ENCODE measurements at regions not wholly inside any gene's neighbourhood (a gene's known extent, or its start where the extent isn't known, plus 50 kb on each side); places are given as distances from the start of the nearest gene placed in this dataset.

DNA sequence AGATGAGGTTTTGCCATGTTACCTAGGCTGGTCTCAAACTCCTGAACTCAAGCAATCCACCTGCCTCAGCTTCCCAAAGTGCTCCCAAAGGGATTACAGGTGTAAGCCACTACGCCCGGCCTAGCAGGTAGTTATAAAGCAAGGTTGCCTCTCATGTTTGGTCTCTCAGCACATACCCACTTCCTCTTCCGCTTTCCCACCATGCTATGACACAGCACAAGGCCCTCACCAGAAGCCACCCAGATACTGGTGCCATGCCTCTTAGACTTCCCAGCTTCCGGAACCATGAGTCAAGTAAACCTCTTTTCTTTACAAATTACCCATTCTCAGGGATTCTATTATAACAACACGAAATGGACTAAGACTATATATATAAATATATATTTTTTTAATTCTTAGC lies 143.6 kb downstream of the COPRS start:
- no peak for DNase-seq (ENCODE audit: low read depth in 2 of 2)

DNA sequence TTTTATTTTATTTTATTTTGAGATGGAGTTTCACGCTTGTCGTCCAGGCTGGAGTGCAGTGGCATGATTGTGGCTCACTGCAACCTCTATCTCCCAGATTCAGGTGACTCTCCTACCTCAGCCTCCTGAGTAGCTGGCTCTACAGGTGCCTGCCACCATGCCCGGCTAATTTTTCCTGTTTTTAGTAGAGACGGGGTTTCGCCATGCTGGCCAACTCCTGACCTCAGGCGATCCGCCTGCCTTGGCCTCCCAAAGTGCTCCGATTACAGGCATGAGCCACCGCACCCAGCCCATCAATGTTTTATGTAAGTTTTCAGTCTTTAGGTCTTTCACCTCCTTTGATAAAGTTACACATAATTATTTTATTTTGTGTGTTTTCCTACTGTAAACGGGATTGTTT lies 154.6 kb downstream of the COPRS start:
- DNase-seq (ENCODE audit: low read depth in 2 of 2), result no peak

DNA sequence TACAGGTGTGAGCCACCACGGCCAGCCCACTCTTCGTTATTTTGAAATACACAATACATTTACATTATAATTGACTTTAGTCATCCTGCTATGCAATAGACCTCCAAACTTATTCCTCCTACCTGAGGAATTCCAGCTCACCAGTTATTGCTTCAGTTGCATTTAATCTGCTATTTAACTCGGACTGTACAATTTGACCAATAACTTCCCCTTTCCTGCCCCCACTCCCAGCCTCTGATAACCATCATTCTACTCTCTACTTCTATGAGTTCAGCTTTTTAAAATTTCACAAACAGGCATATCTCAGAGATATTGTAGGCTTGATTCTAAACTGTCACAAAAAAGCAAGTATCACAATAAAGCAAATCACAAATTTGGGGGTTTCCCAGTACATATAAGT lies 157.0 kb downstream of the COPRS start:
- no peak for DNase-seq (ENCODE audit: low read depth in 2 of 2)

DNA sequence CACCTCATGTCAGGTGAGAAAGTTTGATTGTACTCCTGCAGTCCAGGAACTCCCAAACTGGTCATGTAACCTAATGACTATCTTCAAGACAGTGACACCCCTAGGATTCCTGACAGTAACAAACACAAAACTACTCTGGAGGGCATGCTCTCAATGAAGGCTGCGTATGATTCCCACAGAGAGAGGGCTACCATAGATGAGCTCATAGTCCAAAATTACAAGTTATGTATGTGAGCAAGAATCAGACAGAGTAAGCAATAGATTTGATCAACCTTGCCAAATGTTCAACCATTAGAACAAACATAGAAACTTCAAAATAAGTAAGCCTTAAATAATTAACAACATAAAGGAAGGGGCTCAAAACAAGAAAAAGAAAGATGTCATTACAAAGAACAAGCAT lies 158.1 kb downstream of the COPRS start:
- no peak for DNase-seq (ENCODE audit: low read depth in 2 of 2)

DNA sequence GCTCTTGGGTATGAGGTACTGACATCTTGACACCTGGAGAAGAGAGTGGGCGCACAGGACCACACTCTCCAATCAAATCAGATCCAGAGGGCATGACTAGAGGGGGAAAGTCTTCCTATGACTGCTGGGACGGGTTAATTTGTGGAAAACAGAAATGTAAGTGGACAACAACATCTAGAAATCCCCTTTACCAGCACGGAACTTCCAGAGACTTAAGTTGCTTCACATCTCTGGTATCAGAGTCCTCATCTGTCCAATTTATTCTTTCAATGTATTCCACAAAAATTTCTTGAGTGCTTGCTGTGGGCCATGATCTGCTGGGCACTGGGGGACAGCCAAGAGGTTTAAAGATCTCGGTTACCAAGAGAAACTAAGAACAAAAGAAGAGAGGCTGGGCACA lies 159.2 kb downstream of the COPRS start:
- DNase-seq (ENCODE audit: low read depth in 2 of 2), result no peak

DNA sequence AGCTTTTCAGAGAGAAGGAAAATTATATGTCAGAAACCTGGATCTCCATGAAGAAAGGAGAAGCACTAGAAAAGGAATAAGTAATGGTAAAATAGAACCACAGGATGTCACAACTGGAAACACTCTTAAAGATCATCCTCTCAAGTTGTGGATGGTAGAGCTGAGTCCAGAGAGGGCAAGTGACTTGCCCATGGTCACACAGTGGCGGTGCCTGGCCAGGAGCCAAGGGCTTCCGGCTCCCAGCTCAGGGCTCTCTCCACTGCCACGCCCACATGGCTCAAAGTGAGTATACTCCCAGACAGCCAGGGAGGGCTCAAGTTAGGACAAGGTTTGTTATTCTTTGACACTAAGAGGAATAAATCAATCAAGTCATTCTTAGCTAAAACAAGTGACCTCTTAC lies 159.8 kb downstream of the COPRS start:
- no peak for DNase-seq (ENCODE audit: low read depth in 2 of 2)

DNA sequence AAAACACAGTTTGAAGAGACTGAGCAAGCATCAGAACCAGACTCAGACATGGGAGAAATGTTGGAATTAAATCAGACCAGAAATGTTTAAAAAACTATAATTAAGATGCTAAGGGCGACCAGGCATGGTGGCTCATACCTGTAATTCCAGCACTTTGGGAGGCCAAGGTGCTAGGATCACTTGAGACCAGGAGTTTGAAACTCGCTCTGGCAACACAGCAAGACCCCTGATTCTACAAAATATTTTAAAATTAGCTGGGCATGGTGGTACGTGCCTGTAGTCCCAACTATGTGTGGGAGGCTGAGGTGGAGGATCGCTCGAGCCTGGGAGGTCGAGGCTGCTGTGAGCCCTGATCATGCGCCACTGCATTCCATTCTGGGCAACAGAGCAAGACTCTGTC lies 160.3 kb downstream of the COPRS start:
- no peak for DNase-seq (ENCODE audit: low read depth in 2 of 2)

DNA sequence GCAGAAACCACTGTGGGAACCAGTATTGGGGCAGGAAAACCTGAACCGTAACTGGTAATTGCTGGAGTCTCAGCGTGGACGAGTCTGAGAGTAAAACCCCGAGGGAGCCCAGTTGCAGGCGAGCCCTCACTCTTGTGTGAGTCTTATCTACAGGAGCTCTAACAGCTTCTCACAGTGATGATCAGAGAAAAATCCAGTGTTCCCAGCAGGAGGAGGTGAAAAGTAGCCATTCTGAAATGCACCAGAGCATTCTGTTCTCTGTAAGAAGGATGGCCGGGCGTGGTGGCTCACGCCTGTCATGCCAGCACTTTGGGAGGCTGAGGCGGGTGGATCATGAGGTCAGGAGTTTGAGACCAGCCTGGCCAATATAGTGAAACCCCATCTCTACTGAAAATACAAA lies 161.2 kb downstream of the COPRS start:
- DNase-seq (ENCODE audit: low read depth in 2 of 2), result no peak

DNA sequence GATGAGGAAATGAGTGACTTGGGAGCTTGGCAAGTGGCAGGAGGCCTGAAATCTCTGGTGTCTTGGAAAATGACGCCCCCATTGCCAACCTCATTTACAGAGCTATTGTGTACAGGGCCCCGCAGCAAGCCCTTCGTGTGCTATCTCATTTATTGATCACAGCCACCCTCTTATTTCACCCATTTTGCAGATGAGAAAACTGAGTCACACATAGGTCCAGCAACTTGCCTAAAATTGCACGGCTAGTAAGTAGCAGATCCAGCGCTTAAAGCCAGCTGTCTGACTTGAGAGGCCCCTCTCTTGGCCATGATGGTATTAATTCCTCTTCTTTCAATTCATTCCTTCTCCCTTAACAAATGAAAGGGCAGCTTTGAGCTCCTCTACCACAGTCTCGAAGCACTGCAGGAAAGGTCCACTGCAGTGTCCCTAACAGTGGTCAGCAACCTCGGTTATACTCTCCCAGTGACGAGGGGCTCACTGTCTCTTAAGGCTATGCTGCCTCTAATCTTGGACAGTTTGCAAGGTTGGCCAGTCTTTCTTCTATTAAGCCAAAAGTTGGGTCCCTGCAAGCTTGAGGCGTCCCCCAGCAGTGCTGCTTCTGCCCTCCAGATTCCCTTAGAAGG lies 162.2 kb downstream of the COPRS start:
- no peak for DNase-seq (ENCODE audit: low read depth in 2 of 2)

DNA sequence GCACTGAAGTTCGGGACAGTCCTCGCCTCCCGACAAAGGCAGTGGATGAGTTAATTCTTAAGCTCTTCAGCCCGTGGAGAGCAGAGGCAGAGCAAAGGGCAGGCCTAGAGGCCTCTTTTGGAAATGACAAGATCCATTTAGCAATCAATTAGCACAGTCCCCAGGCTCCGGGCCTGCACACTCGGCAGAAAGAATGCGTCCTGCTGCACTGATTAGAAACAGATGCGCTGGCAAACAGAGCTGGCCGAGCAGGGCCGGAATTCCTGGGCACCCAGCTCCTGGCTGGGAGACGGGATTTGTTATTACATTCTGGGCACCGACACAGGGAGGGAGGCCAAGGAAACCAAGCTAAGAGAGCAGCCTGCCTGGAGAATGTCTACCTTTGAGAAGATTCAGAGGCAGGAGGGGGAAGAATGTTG lies 162.9 kb downstream of the COPRS start:
- no peak for DNase-seq (ENCODE audit: low read depth in 2 of 2)

DNA sequence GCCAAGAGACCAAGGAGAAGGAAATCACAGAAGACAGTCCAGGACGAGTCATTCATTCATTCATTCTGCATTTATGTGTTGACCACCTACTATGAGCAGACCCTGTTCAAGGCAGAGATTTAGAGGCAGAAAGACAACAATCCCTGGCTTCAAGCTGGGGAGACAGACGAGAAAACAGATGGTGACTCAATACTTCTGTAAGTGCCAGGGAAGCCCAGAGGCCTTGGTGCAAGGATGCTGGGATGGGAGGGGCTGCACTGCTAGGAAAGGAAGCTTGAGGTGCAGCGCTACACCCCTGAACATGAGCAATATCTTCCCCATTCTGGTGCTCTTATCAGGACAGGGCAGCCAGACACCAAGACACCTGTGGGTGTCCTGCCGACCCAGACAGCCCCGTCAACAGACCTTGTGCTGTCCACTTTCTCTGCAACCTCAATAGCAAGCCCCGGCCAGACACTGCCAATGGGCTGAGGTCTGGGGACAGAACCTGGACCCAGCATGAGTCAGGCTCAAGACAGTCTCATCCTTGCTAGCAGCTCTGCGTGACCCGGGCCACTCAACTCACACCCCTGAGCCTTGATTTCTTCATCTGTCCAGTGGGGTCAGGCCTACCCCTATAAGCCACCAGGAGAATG lies 163.5 kb downstream of the COPRS start:
- DNase-seq (ENCODE audit: low read depth in 2 of 2), result no peak

DNA sequence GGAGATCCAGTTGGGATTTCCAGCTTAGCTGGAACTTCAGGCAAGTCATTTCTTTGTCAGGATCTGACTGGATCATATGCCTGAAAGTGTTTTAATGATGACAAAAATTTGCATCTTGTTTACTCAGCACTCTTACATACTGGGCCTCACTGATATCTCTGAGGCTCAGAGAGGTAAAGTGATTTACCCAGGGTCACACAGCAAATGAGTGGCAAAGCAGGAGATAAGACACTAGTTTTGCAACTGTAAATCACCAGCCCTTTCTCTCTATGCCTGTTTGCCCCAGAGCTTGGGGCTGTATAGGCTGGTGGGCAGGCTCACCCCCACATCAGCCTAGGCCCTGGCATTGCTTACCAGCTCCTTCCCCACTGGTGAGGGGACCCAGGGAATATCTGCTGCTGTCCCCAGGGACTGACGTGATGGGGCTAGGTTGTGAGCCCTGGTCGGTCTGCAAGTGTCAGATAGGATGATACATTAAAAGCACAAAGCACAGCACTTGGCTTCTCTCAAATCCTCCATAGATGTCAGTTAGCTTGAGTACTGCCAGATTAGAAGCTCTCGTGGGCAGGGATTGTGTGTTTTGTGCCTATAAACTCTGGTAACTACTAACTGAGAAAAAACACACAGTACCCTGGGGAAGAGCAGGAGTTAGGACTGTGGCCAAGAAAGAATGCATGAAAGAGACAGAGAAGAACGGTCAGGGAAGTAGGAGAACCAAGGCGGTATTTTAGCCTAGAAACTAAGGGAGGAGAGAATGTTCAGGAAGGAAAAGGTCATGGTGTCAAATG lies 165.4 kb downstream of the COPRS start:
- no peak for DNase-seq (ENCODE audit: low read depth in 2 of 2)

DNA sequence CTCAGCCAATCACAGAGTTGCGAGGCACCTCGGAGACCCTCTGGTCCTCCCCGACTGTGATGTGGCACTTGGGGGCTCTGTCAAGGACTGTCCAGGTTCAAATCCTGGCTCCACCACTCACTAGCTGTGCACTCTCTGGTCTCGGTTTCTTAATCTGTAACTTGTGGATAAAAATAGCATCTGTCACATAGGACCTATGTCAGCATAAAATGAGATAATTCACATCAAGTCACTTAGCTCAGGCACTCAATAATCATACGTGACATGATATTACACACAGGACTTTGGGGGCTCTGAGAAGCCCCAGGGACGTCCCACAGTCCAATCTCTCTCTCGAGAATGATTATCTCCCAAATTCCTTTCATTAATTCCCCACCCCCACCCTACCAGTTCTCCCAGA lies 166.4 kb downstream of the COPRS start:
- no peak for DNase-seq (ENCODE audit: low read depth in 2 of 2)

DNA sequence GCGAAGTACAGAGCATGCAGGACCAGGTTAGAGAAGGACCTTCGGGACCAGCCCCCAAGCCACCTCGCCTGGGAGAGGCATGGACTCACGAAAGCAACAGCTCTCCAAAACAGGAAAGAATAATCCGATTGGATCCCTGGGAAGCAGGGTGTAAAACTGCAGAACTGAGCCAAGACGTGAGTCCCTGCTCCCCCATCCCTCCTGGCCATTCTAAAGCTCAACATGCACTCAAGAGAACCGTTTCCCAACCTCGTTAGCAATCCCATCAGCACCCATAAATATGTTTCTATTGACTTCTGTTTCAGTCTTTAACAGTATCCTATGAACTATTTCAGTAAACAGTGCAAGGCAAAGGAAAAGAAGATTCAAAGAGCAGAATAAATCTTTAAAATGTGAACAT lies 167.0 kb downstream of the COPRS start:
- no peak for DNase-seq (ENCODE audit: low read depth in 2 of 2)

DNA sequence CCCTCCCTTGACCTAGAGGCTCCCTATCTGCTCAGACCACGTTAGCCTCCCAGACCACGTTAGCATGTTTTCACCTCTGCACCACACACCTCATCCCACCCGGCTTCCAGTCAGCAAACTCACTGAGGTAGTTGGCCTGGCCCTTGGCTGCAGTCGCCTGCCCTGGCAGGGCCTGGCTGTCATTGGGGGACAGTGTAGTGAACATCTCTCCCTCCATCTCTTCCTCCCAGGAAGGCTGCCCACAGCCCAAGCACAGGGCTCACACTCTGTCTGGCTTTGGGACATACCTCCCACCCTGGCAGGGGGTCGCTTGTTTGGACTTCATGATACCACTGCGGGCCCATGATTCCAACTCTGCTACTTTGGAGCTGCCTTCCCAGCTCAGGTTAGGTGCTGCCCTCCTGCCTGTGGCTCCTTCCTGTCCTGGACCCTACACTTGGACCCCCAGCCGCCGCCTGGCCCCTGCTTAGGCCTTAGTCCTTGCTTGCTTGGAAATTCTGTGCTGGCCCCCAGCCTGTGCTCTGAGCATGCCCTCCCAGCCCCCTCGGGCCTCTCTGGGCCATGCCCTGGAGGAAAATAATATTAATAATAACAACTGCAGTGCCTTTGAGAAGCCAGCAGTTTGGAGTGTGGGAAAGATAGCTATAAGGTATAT lies 167.7 kb downstream of the COPRS start:
- no peak for DNase-seq (ENCODE audit: low read depth in 2 of 2)

DNA sequence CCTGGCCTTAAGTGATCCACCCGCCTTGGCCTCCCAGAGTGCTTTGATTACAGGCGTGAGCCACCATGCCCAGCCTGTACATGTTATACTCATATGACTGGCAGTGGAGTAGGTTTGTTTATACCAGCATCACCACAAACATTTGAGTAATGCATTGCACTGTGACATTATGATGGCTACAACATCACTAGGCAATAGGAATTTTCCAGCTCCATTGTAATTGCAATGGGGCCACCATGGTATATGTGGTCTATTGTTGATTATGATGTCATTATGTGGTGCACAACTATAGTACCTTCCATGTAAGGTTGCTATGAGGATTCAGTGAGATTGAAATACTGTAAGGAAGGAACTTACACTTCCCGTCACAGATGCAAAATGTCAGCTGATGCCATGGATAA lies 168.9 kb downstream of the COPRS start:
- DNase-seq (ENCODE audit: low read depth in 2 of 2), result no peak

DNA sequence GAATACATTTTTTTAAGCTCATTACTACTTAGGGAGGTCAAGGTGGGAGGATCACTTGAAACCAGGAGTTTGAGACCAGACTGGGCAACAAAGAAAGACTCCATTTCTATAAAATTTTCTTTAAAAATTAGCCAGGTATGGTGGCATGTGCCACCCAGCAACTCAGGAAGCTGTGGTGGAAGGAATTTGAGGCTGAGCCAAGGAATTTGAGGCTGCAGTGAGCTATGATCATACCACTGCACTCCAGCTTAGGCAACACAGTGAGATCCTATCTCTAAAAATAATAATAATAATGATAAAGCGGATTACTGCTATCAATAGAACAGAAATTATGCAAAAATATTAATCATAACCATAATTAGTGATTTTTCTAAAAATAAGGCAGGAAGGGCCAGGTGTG lies 170.3 kb downstream of the COPRS start:
- no peak for DNase-seq (ENCODE audit: low read depth in 2 of 2)

DNA sequence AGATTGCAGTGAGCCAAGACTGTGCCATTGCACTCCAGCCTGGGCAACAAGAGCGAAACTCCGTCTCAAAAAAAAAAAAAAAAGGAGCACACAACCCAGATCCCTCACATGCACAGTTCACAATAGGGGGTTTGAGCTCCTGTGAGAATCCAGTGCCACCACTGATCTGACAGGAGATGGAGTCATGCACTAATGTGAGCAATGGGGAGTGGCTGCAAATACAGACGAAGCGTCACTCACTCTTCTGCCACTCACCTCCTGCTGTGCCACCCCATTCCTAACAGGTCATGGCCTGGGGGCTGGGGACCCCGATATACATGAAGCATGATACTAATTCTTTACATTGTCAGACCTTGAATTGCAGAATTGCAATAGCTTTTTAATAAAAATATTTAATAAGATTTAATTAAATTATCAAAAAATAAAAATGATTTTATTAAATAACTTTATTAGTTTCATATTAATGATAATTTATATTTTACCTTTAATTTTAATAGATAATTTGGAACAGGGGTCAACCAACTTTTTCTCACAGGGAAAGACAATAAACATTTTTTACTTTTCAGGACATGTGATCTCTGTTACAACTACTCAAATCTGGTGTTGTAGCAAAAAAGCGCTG lies 171.4 kb downstream of the COPRS start:
- no peak for DNase-seq (ENCODE audit: low read depth in 2 of 2)

DNA sequence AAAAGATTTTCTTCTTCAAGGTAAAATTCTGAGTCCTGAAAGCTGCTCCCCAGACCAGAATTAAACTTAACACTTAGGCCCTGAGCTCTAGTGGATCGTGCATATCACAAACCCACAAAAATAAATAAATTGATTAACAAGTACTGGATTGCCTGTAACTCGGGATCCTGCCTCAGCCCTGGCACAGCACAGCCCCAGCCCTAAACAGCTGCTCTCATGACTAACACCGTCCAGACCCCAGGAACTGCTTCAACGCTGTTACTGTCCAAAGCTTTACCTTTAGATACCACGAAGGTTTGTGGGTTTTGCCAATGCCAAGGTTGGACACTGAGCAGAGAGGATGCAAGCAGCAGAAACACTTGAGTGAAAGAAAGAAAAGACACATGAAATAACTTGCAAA lies 172.5 kb downstream of the COPRS start:
- DNase-seq (ENCODE audit: low read depth in 2 of 2), result no peak

DNA sequence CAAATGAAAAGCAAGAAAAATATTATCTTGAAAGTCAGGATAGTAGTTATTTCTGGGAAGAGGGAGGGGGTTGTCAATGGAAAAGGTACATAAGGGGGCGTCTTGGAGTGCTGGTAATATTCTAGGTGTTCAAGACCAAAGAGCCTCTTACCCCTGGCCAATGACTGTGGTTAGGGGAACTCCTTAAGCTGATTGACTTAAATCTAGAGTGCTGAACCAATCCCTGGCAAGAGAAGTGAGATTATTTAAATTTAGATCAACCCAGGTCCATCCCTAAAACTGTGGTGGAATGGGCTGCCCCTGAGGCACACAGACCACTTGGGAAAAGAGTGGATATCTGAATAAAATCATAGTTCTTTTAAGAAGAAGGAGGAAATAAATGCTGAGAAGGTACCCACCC lies 174.1 kb downstream of the COPRS start:
- DNase-seq (ENCODE audit: low read depth in 2 of 2), result no peak

DNA sequence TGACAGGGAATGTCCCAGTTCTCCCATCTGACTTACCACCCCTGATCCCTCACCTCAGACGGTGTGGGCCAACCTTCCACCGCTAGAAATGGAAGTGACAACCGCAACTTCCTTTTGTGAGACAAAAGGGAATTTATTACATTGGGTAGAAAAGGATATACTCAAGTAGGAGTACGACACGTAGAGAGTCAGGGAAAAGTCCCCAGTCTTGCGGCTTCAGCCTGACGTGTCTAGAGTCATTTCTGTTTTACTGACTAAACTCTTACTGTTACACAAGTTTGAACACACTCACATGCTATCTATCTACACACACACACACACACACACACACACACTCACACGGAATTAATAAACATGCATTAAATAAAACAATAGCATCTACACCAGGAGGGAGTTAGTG lies 178.9 kb downstream of the COPRS start:
- DNase-seq (ENCODE audit: low read depth in 2 of 2), result no peak

DNA sequence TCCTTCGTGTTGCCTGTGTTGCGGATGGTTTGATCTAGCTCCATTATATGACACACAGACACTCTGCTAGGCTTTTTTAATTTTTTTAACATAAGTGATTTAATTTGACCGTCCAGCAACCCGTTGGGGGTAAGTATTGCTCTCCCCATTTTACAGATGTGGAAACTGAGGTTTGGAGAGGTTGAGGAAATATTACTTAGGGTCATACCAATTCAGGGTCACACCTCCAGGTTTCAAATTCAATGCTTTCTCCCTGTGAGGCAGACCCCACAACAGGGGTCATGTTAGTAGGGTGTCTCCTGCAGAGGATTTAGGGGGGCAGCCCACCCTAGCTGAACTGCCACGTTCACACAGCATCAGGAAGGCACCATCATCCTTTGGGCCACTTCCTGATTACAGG lies 179.4 kb downstream of the COPRS start:
- no peak for DNase-seq (ENCODE audit: low read depth in 2 of 2)
